HFF-Myc (cell line): ENCODE measurements at regions not wholly inside any gene's neighbourhood (a gene's known extent, or its start where the extent isn't known, plus 50 kb on each side); places are given as distances from the start of the nearest gene placed in this dataset.

Source experiments
- DNase-seq: peaks from one replicate; pipeline ENCODE4 v3.0.0-alpha.2; 2011; ENCODE audit warnings: low read depth; ENCODE audit errors: extremely low read depth
- H3K4me3 ChIP-seq: replicated peaks from 2 replicates; pipeline ENCODE4 v1.5.1; 2011; ENCODE audit warnings: low read depth, mild to moderate bottlenecking, control low read depth, low read length
- CTCF ChIP-seq: IDR thresholded peaks from 2 replicates; pipeline ENCODE4 v1.5.1; 2012; ENCODE audit warnings: mild to moderate bottlenecking, low read depth, low read length, control low read depth; ENCODE audit errors: missing control alignments

GRCh38 chr2:198203336-198204069 lies 399.1 kb downstream of the PLCL1 start:
- TF ChIP-seq CTCF = no peak
- H3K4me3 ChIP-seq = no peak overlapping the region
- no peak for DNase-seq
